ENCODE measurements at regions not wholly inside any gene's neighbourhood (a gene's known extent, or its start where the extent isn't known, plus 50 kb on each side); places are given as distances from the start of the nearest gene placed in this dataset.

GRCh38 chr6:109291902-109292301 lies 90.4 kb downstream of the CD164 start:
- Mint-ChIP-seq H3K9me3 (no peaks in the 10 kb centered on the region), H3K4me3 (no peak overlapping the region), H3K4me1 (peaks cover 32% of the 10 kb centered on the region), H3K36me3 (ENCODE audit: low read depth) (no peaks in the 10 kb centered on the region; the same call in 2 of the 3 replicates), H3K27ac (no peak overlapping the region), H3K27me3 (ENCODE audit: insufficient read depth, low read depth, poor library complexity) (peaks cover 4% of the 10 kb centered on the region)
- Histone ChIP-seq H4K20me1 (replicated peaks; ENCODE audit: insufficient read depth) (no peaks in the 10 kb centered on the region), H3K36me3 (ENCODE audit: insufficient read depth) (no peaks in the 10 kb centered on the region), H3K9me2 (ENCODE audit: insufficient read depth) (no peaks in the 10 kb centered on the region), H3K27me3 (ENCODE audit: insufficient read depth) (no peaks in the 10 kb centered on the region), H3K4me2 (no peak overlapping the region), H3K4me1 (ENCODE audit: insufficient read depth) (no peaks in the 10 kb centered on the region; the same call in 1 of the 2 replicates), H3F3A (replicated peaks; ENCODE audit: low read depth) (no peaks in the 10 kb centered on the region), H2AFZ (peak overlapping the region; percentile 7; the same call in 1 of the 2 replicates), H3K27ac (ENCODE audit: low read depth) (no peak overlapping the region), H3K4me3 (no peak overlapping the region), H3K79me2 (replicated peaks; ENCODE audit: insufficient read depth) (no peaks in the 10 kb centered on the region)
- ATAC-seq, result no peak
- TF ChIP-seq ETS1 (IDR thresholded peaks at IDR 0.05) (no peak), CTCF (conservative IDR thresholded peaks at IDR 0.05; ENCODE audit: low read depth in 2 of 2) (no peak), ZNF114 (CRISPR knock-in tag; IDR thresholded peaks at IDR 0.05) (no peak), NANOG (IDR thresholded peaks at IDR 0.05; ENCODE audit: borderline replicate concordance) (no peak), REST (IDR thresholded peaks at IDR 0.05; ENCODE audit: unreplicated experiment) (no peak), POLR2AphosphoS5 (IDR thresholded peaks at IDR 0.05; ENCODE audit: low read depth) (no peak), ZNF462 (CRISPR knock-in tag; IDR thresholded peaks at IDR 0.05) (no peak), STAT1 (IDR thresholded peaks at IDR 0.05; ENCODE audit: unreplicated experiment) (no peak), EZH2 (IDR thresholded peaks at IDR 0.05; ENCODE audit: low read depth, unreplicated experiment) (no peak), JUNB (IDR thresholded peaks at IDR 0.05; ENCODE audit: unreplicated experiment) (no peak), EZH2phosphoT487 (IDR thresholded peaks at IDR 0.05; ENCODE audit: unreplicated experiment) (no peak), ZNF331 (CRISPR knock-in tag; IDR thresholded peaks at IDR 0.05; ENCODE audit: low read depth) (no peak), CREB1 (CRISPR knock-in tag; IDR thresholded peaks at IDR 0.05; ENCODE audit: low read depth) (no peak)
- no peak for DNase-seq (ENCODE audit: low spot score)
